ENCODE measurements at regions not wholly inside any gene's neighbourhood (a gene's known extent, or its start where the extent isn't known, plus 50 kb on each side); places are given as distances from the start of the nearest gene placed in this dataset.

GRCh38 chr13:39858794-39859193 lies 203.3 kb downstream of the COG6 start:
- no peak for DNase-seq (ENCODE audit: low spot score)

GRCh38 chr13:39859898-39860297 lies 204.4 kb downstream of the COG6 start:
- DNase-seq (ENCODE audit: low spot score): no peak

GRCh38 chr13:39862900-39863299 lies 207.4 kb downstream of the COG6 start:
- no peak for DNase-seq (ENCODE audit: low spot score)

GRCh38 chr13:39864221-39864620 lies 208.8 kb downstream of the COG6 start:
- no peak for DNase-seq (ENCODE audit: low spot score)

GRCh38 chr13:39866722-39867121 lies 211.3 kb downstream of the COG6 start:
- no peak for DNase-seq (ENCODE audit: low spot score)

GRCh38 chr13:39867807-39868206 lies 212.3 kb downstream of the COG6 start:
- no peak for DNase-seq (ENCODE audit: low spot score)

- no peak for DNase-seq (ENCODE audit: low spot score)
These were observed 214.8 kb downstream of the COG6 start for GRCh38 chr13:39870197-39870747.

- no peak for DNase-seq (ENCODE audit: low spot score)
These were observed 219.0 kb downstream of the COG6 start for GRCh38 chr13:39874331-39875053.

GRCh38 chr13:39875111-39875987 lies 219.9 kb downstream of the COG6 start:
- DNase-seq (ENCODE audit: low spot score): no peak

GRCh38 chr13:39876258-39876657 lies 220.8 kb downstream of the COG6 start:
- DNase-seq (ENCODE audit: low spot score): no peak

- DNase-seq (ENCODE audit: low spot score): no peak
These were observed 221.7 kb downstream of the COG6 start for GRCh38 chr13:39877134-39877533.

- DNase-seq (ENCODE audit: low spot score): no peak
These were observed 224.0 kb downstream of the COG6 start for GRCh38 chr13:39879286-39880035.

- DNase-seq (ENCODE audit: low spot score): no peak
These were observed 225.9 kb downstream of the COG6 start for GRCh38 chr13:39881383-39881782.

GRCh38 chr13:39881887-39882286 lies 226.4 kb downstream of the COG6 start:
- no peak for DNase-seq (ENCODE audit: low spot score)

GRCh38 chr13:39884166-39884565 lies 228.7 kb downstream of the COG6 start:
- no peak for DNase-seq (ENCODE audit: low spot score)

GRCh38 chr13:39886336-39886735 lies 230.9 kb downstream of the COG6 start:
- no peak for DNase-seq (ENCODE audit: low spot score)

GRCh38 chr13:39887387-39887786 lies 231.9 kb downstream of the COG6 start:
- DNase-seq (ENCODE audit: low spot score): no peak

GRCh38 chr13:39888865-39889810 lies 233.7 kb downstream of the COG6 start:
- no peak for DNase-seq (ENCODE audit: low spot score)

GRCh38 chr13:39890537-39890936 lies 235.1 kb downstream of the COG6 start:
- no peak for DNase-seq (ENCODE audit: low spot score)

- no peak for DNase-seq (ENCODE audit: low spot score)
These were observed 237.5 kb downstream of the COG6 start for GRCh38 chr13:39892721-39893685.
